GM12873 (cell line): ENCODE measurements at regions not wholly inside any gene's neighbourhood (a gene's known extent, or its start where the extent isn't known, plus 50 kb on each side); places are given as distances from the start of the nearest gene placed in this dataset.

Experiments
- TF ChIP-seq, protein P1 (sequence below): IDR thresholded peaks from 2 replicates; pipeline ENCODE4 v1.5.1; 2012; ENCODE audit warnings: low read depth, mild to moderate bottlenecking, moderate library complexity, low read length, control low read depth; ENCODE audit not compliant: insufficient read depth; ENCODE audit errors: missing control alignments

DNA sequence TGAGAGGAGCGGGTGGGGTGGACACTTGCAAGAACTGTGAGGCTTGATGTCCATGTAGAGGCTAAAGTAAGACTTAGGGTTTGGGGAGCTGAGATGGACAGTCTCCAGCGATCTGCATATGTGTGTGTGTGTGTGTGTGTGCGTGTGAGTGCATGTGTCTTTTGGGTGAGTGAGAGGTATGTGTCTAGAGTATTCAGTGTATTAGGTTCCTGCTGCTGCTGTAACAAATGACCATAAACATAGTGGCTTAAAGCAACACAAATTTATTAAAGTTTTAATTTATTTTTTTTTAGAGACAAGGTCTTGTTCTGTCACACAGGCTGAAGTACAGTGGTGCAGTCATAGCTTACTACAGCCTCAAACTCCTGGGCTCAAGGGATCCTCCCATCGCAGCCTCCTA is 155.4 kb upstream of the SPRED2 start:
- TF ChIP-seq, protein P1, sequence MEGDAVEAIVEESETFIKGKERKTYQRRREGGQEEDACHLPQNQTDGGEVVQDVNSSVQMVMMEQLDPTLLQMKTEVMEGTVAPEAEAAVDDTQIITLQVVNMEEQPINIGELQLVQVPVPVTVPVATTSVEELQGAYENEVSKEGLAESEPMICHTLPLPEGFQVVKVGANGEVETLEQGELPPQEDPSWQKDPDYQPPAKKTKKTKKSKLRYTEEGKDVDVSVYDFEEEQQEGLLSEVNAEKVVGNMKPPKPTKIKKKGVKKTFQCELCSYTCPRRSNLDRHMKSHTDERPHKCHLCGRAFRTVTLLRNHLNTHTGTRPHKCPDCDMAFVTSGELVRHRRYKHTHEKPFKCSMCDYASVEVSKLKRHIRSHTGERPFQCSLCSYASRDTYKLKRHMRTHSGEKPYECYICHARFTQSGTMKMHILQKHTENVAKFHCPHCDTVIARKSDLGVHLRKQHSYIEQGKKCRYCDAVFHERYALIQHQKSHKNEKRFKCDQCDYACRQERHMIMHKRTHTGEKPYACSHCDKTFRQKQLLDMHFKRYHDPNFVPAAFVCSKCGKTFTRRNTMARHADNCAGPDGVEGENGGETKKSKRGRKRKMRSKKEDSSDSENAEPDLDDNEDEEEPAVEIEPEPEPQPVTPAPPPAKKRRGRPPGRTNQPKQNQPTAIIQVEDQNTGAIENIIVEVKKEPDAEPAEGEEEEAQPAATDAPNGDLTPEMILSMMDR, result no peak

DNA sequence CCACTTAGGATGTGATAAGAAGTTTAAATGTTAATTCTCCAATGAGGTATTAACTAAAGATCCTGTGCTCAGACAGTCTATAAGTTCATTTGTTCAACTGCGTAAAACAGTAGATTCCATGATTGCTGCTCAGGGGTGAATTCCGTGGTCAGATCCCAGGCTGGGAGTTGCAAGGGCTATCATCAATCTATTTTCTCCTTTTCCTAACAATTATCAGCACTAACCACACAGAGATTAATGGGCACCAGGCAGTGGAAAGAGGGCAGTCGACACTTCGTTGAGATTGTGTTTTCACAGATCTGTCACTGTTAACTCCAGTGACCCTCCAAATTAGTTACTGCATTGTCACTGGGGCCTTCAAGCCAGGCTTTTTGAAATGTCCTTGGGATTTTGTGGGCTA is 154.1 kb upstream of the SPRED2 start:
- TF ChIP-seq, protein P1, result no peak

DNA sequence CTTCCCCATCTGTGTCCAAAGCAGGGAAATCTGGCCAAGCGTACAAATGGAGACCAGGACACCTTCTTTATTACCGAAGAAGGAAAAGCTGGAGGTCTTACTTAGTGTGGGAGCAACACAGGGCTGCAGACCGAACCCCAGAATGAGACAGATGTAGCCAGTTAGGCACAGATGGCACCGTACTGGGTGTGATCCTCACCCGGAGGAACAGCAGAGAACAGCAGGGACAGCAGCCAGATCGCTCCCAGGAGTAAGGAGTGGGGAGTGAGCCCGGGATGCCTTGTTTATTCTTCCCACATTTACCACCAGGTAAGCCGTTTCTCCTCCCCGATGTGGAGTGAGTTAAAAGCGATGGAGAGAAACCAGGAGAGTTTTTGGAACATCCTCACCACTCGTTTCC is 150.7 kb upstream of the SPRED2 start:
- TF ChIP-seq, protein P1, result no peak

DNA sequence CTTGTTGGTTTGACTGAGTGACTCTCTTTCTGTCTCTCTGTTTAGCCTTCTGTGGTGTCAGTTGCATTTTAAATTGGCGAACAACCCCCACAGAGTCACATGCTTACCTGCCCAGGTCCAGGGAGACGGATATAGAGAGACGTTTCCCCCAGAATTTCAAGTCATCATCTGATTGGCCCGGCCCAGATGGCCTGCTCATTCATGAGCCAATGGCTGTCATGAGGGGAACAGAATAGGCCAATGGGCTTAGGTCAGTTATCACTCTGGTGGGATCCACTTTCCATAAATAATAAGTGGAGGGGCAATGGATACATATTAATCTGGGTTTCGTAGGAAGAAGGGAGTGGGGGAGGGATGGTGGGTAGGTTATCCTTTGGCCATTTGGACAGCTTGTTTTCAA is 150.0 kb upstream of the SPRED2 start:
- TF ChIP-seq, protein P1, result no peak

DNA sequence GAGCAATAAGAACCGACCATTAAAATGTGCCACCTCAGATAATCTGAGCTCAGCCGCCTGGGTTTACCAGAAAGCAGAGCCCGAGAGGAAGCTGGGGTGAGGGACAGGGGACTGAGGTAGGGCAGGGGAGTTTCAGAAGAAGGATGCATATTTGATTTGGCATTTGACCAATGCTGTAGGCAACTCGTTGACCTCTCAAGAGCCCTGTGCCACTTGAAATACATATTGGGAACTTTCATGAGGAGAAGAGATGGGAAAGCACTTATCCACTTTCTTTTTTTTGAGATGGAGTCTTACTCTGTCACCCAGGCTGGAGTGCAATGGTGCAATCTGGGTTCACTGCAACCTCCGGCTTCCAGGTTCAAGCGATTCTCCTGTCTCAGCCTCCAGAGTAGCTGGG is 148.4 kb upstream of the SPRED2 start:
- TF ChIP-seq, protein P1, result no peak

DNA sequence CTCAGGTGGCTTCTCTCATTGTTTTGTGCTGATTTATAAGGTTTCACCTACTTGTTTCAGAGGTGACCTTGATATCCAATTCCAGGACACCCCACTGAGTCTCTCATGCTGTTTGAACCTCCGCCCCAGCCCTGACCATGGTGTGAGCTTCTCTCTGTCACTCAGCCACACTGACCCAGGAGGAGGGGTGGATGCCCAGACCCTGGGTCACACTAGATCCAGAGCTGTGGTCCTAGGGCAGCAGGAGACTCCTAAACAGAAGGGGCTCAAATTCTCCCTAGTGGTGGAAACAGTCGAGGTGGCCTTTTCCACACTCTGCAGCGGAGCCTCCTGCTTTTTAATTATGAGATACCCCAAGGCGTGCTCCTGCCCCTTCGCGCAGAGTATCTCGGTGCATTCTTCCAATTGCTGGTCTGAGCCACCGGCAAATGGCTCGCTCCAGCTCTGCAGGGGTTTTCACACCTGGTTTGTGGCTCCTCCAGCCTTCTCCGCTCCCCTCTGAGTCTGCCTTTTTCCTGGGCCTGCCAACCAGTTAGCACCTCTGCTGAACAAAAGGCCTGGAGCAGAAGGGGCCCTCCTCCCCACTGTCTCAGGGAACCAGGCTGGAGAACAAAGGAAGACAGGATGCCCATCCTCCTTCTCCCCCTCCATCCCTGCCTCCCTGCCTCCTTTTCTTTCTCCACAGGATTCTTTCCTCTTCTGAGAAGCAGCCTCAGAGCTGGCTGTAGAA is 147.3 kb upstream of the SPRED2 start:
- TF ChIP-seq, protein P1, result no peak

DNA sequence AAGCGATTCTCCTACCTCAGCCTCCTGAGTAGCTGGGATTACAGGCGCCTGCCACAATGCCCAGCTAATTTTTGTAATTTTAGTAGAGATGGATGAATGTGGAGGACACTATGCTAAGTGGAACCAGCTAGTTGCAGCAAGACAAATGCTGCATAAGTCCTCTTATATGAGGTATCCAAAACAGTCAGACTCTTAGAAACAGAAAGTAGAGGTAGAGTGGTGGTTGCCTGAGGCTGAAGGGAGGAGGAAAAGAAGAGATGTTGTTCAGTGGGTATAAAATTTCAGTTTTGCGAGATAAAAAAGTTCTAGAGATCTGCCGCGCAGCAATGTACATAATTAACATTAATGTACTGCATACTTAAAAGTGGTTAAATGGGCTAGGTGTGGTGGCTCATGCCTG is 145.3 kb upstream of the SPRED2 start:
- TF ChIP-seq, protein P1, result no peak
